Nephron progenitor cell (in vitro differentiated cells): ENCODE measurements at regions not wholly inside any gene's neighbourhood (a gene's known extent, or its start where the extent isn't known, plus 50 kb on each side); places are given as distances from the start of the nearest gene placed in this dataset.

Experiments used
- DNase-seq: peaks from one replicate; pipeline ENCODE4 v3.0.0; 2021
- H3K27ac Mint-ChIP-seq: 2 replicates; pipeline ENCODE4 v1.8.0; 2021; ENCODE audit warnings: mild to moderate bottlenecking, moderate library complexity, mixed read lengths
- H3K27me3 Mint-ChIP-seq: 2 replicates; pipeline ENCODE4 v1.8.0; 2021; ENCODE audit warnings: mild to moderate bottlenecking, low read depth, mixed read lengths; ENCODE audit not compliant: poor library complexity
- H3K36me3 Mint-ChIP-seq: 2 replicates; pipeline ENCODE4 v1.8.0; 2021; ENCODE audit warnings: low read depth, mixed read lengths
- H3K4me1 Mint-ChIP-seq: 2 replicates; pipeline ENCODE4 v1.8.0; 2021; ENCODE audit warnings: mixed read lengths
- H3K4me3 Mint-ChIP-seq: 2 replicates; pipeline ENCODE4 v1.8.0; 2021; ENCODE audit warnings: mild to moderate bottlenecking, moderate library complexity, mixed read lengths
- H3K9me3 Mint-ChIP-seq: 2 replicates; pipeline ENCODE4 v1.8.0; 2021; ENCODE audit warnings: mild to moderate bottlenecking, moderate library complexity, mixed read lengths
- TF ChIP-seq, protein P1 (sequence below): fragments of 200-600 bp; sonication (generic); IDR thresholded peaks from 2 replicates; pipeline ENCODE4 v1.5.0; 2021; ENCODE audit warnings: antibody characterized with exemption

DNA sequence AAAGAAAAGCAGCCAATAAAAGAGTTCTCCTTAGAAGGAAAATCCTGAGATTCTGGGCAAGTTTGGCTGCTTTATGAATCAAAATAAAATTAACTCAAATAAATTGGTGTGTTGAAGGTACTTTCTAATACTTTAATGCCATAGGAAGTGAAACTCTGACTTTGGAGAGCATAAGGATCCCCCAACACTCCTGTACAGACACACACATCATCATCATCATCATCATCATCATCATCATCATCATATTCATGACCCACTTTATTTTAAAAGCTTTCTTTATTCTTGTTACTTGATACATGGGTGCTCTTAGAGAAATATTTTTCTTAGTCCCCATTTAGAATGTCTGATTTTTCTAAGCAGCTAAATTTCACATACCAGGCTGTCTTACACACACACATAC, 283.1 kb upstream of the CYRIA start:
- no peak for DNase-seq
- no peaks in the 10 kb centered on the region for H3K36me3 Mint-ChIP-seq
- TF ChIP-seq, protein P1, sequence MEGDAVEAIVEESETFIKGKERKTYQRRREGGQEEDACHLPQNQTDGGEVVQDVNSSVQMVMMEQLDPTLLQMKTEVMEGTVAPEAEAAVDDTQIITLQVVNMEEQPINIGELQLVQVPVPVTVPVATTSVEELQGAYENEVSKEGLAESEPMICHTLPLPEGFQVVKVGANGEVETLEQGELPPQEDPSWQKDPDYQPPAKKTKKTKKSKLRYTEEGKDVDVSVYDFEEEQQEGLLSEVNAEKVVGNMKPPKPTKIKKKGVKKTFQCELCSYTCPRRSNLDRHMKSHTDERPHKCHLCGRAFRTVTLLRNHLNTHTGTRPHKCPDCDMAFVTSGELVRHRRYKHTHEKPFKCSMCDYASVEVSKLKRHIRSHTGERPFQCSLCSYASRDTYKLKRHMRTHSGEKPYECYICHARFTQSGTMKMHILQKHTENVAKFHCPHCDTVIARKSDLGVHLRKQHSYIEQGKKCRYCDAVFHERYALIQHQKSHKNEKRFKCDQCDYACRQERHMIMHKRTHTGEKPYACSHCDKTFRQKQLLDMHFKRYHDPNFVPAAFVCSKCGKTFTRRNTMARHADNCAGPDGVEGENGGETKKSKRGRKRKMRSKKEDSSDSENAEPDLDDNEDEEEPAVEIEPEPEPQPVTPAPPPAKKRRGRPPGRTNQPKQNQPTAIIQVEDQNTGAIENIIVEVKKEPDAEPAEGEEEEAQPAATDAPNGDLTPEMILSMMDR: no peak
- peaks cover 25% of the 10 kb centered on the region for H3K4me1 Mint-ChIP-seq
- H3K4me3 Mint-ChIP-seq: no peak overlapping the region
- no peaks in the 10 kb centered on the region for H3K27me3 Mint-ChIP-seq
- H3K27ac Mint-ChIP-seq: no peak overlapping the region
- H3K9me3 Mint-ChIP-seq: no peaks in the 10 kb centered on the region

DNA sequence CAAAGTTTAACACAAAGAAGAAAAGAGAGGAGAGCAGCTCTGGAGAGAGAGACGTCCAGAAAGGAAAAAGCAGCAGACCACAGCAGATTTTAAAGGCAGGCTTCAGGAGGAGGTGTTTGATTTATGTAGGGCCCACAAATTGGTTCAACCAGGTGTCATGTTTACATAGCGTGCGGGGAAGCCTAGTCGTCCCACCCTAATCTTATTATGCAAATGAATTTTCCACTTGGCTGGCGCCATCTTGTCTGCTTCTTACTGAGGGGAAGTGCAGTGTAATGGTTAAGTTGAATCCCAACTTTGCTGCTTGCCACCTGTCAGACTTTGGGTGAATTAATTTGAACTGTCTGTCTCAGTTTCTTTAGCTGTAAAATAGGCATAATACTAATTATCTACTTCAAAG, 282.4 kb upstream of the CYRIA start:
- H3K36me3 Mint-ChIP-seq: no peaks in the 10 kb centered on the region
- TF ChIP-seq, protein P1: no peak
- no peak overlapping the region for H3K27ac Mint-ChIP-seq
- H3K4me1 Mint-ChIP-seq: peaks cover 25% of the 10 kb centered on the region
- H3K27me3 Mint-ChIP-seq: no peaks in the 10 kb centered on the region
- no peaks in the 10 kb centered on the region for H3K9me3 Mint-ChIP-seq
- H3K4me3 Mint-ChIP-seq: no peak overlapping the region
- no peak for DNase-seq

DNA sequence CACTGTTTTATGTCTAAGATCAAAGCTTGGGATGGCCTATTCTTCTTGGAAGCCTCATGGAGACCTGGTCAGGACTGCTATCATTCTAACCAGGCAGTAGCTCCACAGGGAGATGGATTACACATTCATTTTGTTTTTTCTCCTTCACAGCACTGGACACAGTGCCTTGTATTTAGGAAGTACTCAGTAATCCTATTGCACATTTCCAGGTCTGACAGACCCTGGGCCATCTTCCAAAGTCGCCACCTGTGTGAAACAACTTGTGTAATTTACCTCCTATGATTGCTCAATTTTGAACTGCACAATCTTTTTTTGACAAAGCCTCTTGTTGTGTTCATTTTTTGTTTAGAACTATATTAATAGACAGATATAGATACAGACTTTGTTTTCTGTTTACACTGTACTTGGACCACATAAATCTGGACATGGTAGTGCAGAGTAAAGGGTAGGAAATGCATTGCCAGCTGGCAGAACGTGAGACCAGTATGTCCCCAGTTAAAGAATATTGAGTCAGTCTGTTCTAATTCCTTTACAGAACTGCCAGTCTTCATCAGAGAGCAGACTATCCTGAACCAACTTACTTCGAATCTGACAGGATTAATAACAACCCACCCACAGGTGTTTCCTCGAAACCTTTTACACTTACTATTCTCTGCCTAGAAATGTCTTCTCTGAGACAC, 277.8 kb upstream of the CYRIA start:
- Mint-ChIP-seq H3K4me3 (no peak overlapping the region), H3K4me1 (peaks cover 9% of the 10 kb centered on the region), H3K27me3 (no peaks in the 10 kb centered on the region), H3K9me3 (no peaks in the 10 kb centered on the region), H3K36me3 (no peaks in the 10 kb centered on the region), H3K27ac (no peak overlapping the region)
- TF ChIP-seq, protein P1: no peak
- no peak for DNase-seq

DNA sequence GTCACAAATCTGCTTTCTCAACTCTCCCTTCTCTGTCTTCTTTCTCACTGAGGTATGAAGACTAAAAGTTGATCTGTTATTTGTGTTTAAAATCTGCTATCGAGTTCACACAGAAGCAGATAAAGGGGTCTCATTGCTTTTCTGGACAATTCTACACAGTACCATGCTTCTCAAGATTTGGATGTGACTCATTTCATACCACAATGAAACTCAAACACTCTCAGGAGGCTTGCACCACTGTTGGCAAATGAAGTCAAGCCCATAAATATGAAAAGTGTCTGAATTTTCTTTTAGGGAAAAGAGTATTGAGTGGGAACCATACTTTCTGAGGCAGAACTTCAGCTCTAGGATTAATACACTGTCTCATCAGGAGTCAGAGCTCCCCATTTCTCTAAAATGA, 274.6 kb upstream of the CYRIA start:
- H3K9me3 Mint-ChIP-seq: no peaks in the 10 kb centered on the region
- no peaks in the 10 kb centered on the region for H3K4me1 Mint-ChIP-seq
- TF ChIP-seq, protein P1: no peak
- no peak for DNase-seq
- H3K27ac Mint-ChIP-seq: no peak overlapping the region
- no peak overlapping the region for H3K4me3 Mint-ChIP-seq
- H3K36me3 Mint-ChIP-seq: no peaks in the 10 kb centered on the region
- no peaks in the 10 kb centered on the region for H3K27me3 Mint-ChIP-seq

DNA sequence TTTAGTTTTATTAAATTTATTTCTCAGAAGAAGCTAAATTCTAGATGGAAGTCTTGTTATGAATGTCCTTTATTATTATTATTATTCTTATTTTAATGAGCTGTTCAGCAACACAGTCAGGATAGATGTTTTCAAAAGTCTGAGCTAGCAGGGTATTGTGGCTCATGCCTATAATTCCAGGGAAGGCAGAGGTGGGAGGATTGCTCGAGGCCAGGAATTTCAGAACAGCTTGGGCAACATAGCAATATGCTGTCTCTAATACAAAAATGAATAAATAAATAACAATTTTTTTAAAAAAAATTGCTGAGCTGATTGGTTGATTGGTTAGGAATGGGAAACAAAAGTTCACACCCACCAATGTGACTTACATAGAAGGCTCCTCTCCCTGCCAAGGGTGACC, 274.1 kb upstream of the CYRIA start:
- Mint-ChIP-seq H3K27ac (no peak overlapping the region), H3K9me3 (no peaks in the 10 kb centered on the region), H3K4me1 (no peaks in the 10 kb centered on the region), H3K36me3 (no peaks in the 10 kb centered on the region), H3K27me3 (no peaks in the 10 kb centered on the region), H3K4me3 (no peak overlapping the region)
- no peak for DNase-seq
- TF ChIP-seq, protein P1: no peak

DNA sequence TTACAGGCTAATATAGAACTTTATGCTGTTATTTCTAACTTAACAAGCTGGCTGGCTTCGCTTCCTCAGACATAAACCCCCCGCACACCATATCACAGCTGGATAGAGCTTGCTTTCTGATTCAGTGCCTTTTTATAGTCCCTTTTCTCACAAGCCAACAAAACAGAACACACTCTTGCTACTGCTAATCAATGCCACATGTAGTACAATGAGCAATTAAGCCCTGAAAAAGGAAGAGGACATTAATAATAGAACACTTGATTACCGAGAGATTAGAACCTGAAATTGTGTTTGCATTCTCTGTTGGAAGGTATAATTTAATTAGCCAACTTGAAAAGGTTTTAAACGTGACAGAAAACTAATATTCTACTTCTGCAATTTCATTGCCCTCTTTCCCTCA, 267.7 kb upstream of the CYRIA start:
- Mint-ChIP-seq H3K9me3 (no peaks in the 10 kb centered on the region), H3K4me3 (no peak overlapping the region), H3K27me3 (no peaks in the 10 kb centered on the region), H3K4me1 (peaks cover 5% of the 10 kb centered on the region), H3K36me3 (no peaks in the 10 kb centered on the region), H3K27ac (no peak overlapping the region)
- TF ChIP-seq, protein P1: no peak
- no peak for DNase-seq
